H9 (cell line): ENCODE measurements at regions not wholly inside any gene's neighbourhood (a gene's known extent, or its start where the extent isn't known, plus 50 kb on each side); places are given as distances from the start of the nearest gene placed in this dataset.

Experiments
- DNase-seq: peaks from one replicate; pipeline ENCODE4 v3.0.0-alpha.2; 2017
- H2AFZ ChIP-seq: one replicate; pipeline ENCODE4 v1.6.1; 2013; ENCODE audit warnings: mild to moderate bottlenecking, low read length, control low read depth, moderate library complexity
- H2AK5ac ChIP-seq: 2 replicates; pipeline ENCODE4 v1.6.1; 2013; ENCODE audit warnings: low read length, control low read depth, mixed read lengths; ENCODE audit not compliant: insufficient read length
- H2BK120ac ChIP-seq: one replicate; pipeline ENCODE4 v1.6.1; 2013; ENCODE audit warnings: low read depth, mild to moderate bottlenecking, low read length, control low read depth, inconsistent platforms; ENCODE audit not compliant: poor library complexity, severe bottlenecking
- H2BK12ac ChIP-seq: 2 replicates; pipeline ENCODE4 v1.6.1; 2013; ENCODE audit warnings: low read length, control low read depth, mixed read lengths, low read depth; ENCODE audit not compliant: insufficient read length
- H2BK15ac ChIP-seq: 2 replicates; pipeline ENCODE4 v1.6.1; 2013; ENCODE audit warnings: low read depth, low read length, control low read depth
- H2BK20ac ChIP-seq: one replicate; pipeline ENCODE4 v1.6.1; 2013; ENCODE audit warnings: low read depth, mild to moderate bottlenecking, low read length, control low read depth, inconsistent platforms; ENCODE audit not compliant: poor library complexity, severe bottlenecking
- H2BK5ac ChIP-seq: 2 replicates; pipeline ENCODE4 v1.6.1; 2013; ENCODE audit warnings: low read length, control low read depth, mixed read lengths; ENCODE audit not compliant: insufficient read length
- H3K14ac ChIP-seq: 2 replicates; pipeline ENCODE4 v1.6.1; 2013; ENCODE audit warnings: low read length, control low read depth; ENCODE audit not compliant: insufficient read depth
- H3K18ac ChIP-seq: 2 replicates; pipeline ENCODE4 v1.6.1; 2013; ENCODE audit warnings: low read depth, mild to moderate bottlenecking, mixed read lengths, low read length, control low read depth; ENCODE audit not compliant: insufficient read length
- H3K23ac ChIP-seq: 2 replicates; pipeline ENCODE4 v1.6.1; 2013; ENCODE audit warnings: low read length, control low read depth, mixed read lengths, low read depth; ENCODE audit not compliant: insufficient read length
- H3K23me2 ChIP-seq: 2 replicates; pipeline ENCODE4 v1.6.1; 2013; ENCODE audit warnings: low read depth, mild to moderate bottlenecking, mixed read lengths, low read length, control low read depth; ENCODE audit not compliant: insufficient read length, poor library complexity, severe bottlenecking
- H3K27ac ChIP-seq: 2 replicates; pipeline ENCODE4 v1.5.1; 2013; ENCODE audit warnings: low read length, control low read depth, mixed read lengths, low read depth; ENCODE audit not compliant: insufficient read length
- H3K27me3 ChIP-seq: 2 replicates; pipeline ENCODE4 v1.6.1; 2013; ENCODE audit warnings: low read length, control low read depth, inconsistent platforms; ENCODE audit not compliant: insufficient read depth
- H3K4ac ChIP-seq: 2 replicates; pipeline ENCODE4 v1.6.1; 2013; ENCODE audit warnings: low read depth, mild to moderate bottlenecking, control low read depth, inconsistent platforms, low read length, moderate library complexity
- H3K4me1 ChIP-seq: 2 replicates; pipeline ENCODE4 v1.6.1; 2013; ENCODE audit warnings: low read length, control low read depth, inconsistent platforms; ENCODE audit not compliant: insufficient read depth
- H3K4me2 ChIP-seq: 2 replicates; pipeline ENCODE4 v1.6.1; 2013; ENCODE audit warnings: low read length, control low read depth, mixed read lengths; ENCODE audit not compliant: insufficient read length, insufficient read depth
- H3K56ac ChIP-seq: 2 replicates; pipeline ENCODE4 v1.6.1; 2013; ENCODE audit warnings: low read depth, mild to moderate bottlenecking, mixed read lengths, low read length, control low read depth; ENCODE audit not compliant: insufficient read length
- H3K79me1 ChIP-seq: 2 replicates; pipeline ENCODE4 v1.6.1; 2013; ENCODE audit warnings: low read depth, mild to moderate bottlenecking, moderate library complexity, low read length, control low read depth, inconsistent platforms; ENCODE audit not compliant: insufficient read depth, poor library complexity, severe bottlenecking
- H3K79me2 ChIP-seq: 2 replicates; pipeline ENCODE4 v1.6.1; 2013; ENCODE audit warnings: low read length, control low read depth, inconsistent platforms; ENCODE audit not compliant: insufficient read depth
- H3K9ac ChIP-seq: 2 replicates; pipeline ENCODE4 v1.6.1; 2013; ENCODE audit warnings: low read length, control low read depth, mixed read lengths; ENCODE audit not compliant: insufficient read length; ENCODE audit errors: extremely low read depth
- H3K9me3 ChIP-seq: one replicate; pipeline ENCODE4 v1.6.1; 2013; ENCODE audit warnings: low read depth, low read length, inconsistent platforms; ENCODE audit not compliant: control insufficient read depth
- H3T11ph ChIP-seq: one replicate; pipeline ENCODE4 v1.6.1; 2013; ENCODE audit warnings: mild to moderate bottlenecking, low read length, control low read depth, inconsistent platforms
- H4K20me1 ChIP-seq: one replicate; pipeline ENCODE4 v1.6.1; 2013; ENCODE audit not compliant: control insufficient read depth, insufficient read length, insufficient read depth
- H4K5ac ChIP-seq: 2 replicates; pipeline ENCODE4 v1.6.1; 2013; ENCODE audit warnings: low read depth, mild to moderate bottlenecking, mixed read lengths, low read length, control low read depth; ENCODE audit not compliant: insufficient read length
- H4K8ac ChIP-seq: replicated peaks from 2 replicates; pipeline ENCODE4 v1.6.1; 2013; ENCODE audit warnings: low read length, control low read depth, mixed read lengths, low read depth; ENCODE audit not compliant: insufficient read length
- H4K91ac ChIP-seq: 2 replicates; pipeline ENCODE4 v1.6.1; 2013; ENCODE audit warnings: low read depth, mild to moderate bottlenecking, moderate library complexity, mixed read lengths, low read length, control low read depth; ENCODE audit not compliant: insufficient read length
- H3K27ac Mint-ChIP-seq, 3 experiments: 2 replicates in 2 of 3; 3 replicates in 1 of 3; pipeline ENCODE4 v1.8.0; 2020 to 2021; ENCODE audit warnings: mixed read lengths in 3 of 3, mild to moderate bottlenecking in 1 of 3, moderate library complexity in 1 of 3
- H3K27me3 Mint-ChIP-seq: 2 replicates; pipeline ENCODE4 v1.8.0; 2021; ENCODE audit warnings: low read depth, mild to moderate bottlenecking, moderate library complexity, mixed read lengths
- H3K36me3 Mint-ChIP-seq, 3 experiments: 2 replicates in 2 of 3; 3 replicates in 1 of 3; pipeline ENCODE4 v1.8.0; 2020 to 2021; ENCODE audit warnings: low read depth in 3 of 3, mixed read lengths in 3 of 3; ENCODE audit not compliant: insufficient read depth in 1 of 3
- H3K4me1 Mint-ChIP-seq, 2 experiments: 2 replicates each; pipeline ENCODE4 v1.8.0; 2020; ENCODE audit warnings: mixed read lengths in 2 of 2
- H3K4me3 Mint-ChIP-seq, 2 experiments: 2 replicates in 1 of 2; 3 replicates in 1 of 2; pipeline ENCODE4 v1.8.0; 2020 to 2021; ENCODE audit warnings: mild to moderate bottlenecking in 2 of 2, mixed read lengths in 2 of 2, moderate library complexity in 1 of 2
- H3K9me3 Mint-ChIP-seq, 2 experiments: 2 replicates in 1 of 2; 3 replicates in 1 of 2; pipeline ENCODE4 v1.8.0; 2020; ENCODE audit warnings: mild to moderate bottlenecking in 2 of 2, mixed read lengths in 2 of 2, moderate library complexity in 1 of 2
- WGBS: extraction: QIAGEN DNeasy Blood & Tissue Kit; methylation state at CpG from one replicate; pipeline ENCODE4 v1.1.7; 2013; ENCODE audit warnings: missing lambda C conversion rate, low lambda C conversion rate, mixed read lengths; ENCODE audit not compliant: insufficient read length; ENCODE audit errors: extremely low coverage; 5-methylcytosine and 5-hydroxymethylcytosine counted together
- TF ChIP-seq, protein P1 (sequence below): fragments of 200-600 bp; sonication (generic); conservative IDR thresholded peaks from 3 replicates; pipeline ENCODE4 v1.8.0; 2021; ENCODE audit warnings: antibody characterized with exemption, mild to moderate bottlenecking

DNA sequence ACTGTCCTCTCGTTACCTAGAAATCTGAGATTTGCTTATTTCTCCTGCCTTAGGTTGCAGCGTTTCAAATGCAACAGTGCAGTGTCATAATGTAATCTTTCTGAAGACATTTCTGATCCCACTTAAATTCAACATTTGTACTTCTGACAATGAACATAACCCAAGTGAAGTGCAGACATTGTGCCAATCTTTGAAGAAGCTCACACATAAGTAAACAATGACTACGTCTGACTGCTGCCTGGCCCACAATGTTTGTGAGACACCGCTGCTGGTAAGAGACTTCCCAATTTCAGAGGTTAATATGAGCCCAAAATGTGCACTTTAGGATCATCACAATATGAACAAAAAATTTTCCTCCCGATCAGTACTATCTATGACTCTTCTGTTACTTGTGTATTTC, 84.6 kb upstream of the BCL2L14 start:
- no peaks in the 10 kb centered on the region for H3K36me3 Mint-ChIP-seq

More for the DNA sequence above, 84.6 kb upstream of the BCL2L14 start:
- no peak overlapping the region for H2BK12ac ChIP-seq
- no peaks in the 10 kb centered on the region for H4K20me1 ChIP-seq
- Mint-ChIP-seq H3K4me3 (no peak overlapping the region), H3K27ac (no peak overlapping the region), H3K9me3 (no peaks in the 10 kb centered on the region), H3K4me1 (no peaks in the 10 kb centered on the region), H3K27me3 (no peaks in the 10 kb centered on the region)
- H3K9me3 ChIP-seq = no peaks in the 10 kb centered on the region
- H3K4ac ChIP-seq = no peak overlapping the region
- no peak overlapping the region for H4K91ac ChIP-seq
- no peak overlapping the region for H2BK20ac ChIP-seq
- H3K4me2 ChIP-seq = no peak overlapping the region
- H3K27ac ChIP-seq = no peak overlapping the region
- no peak overlapping the region for H3K18ac ChIP-seq
- H2BK120ac ChIP-seq = no peak overlapping the region
- DNase-seq = no peak
- no peak overlapping the region for H2AFZ ChIP-seq
- H3K9ac ChIP-seq = no peak overlapping the region
- no peaks in the 10 kb centered on the region for H3K23me2 ChIP-seq
- H3K79me2 ChIP-seq = no peaks in the 10 kb centered on the region
- no peaks in the 10 kb centered on the region for H3K4me1 ChIP-seq
- no peaks in the 10 kb centered on the region for H3K79me1 ChIP-seq
- no peak overlapping the region for H3K23ac ChIP-seq
- H4K8ac ChIP-seq = no peak overlapping the region
- no peak overlapping the region for H3K14ac ChIP-seq
- H4K5ac ChIP-seq = no peak overlapping the region
- H2AK5ac ChIP-seq = no peak overlapping the region
- H2BK15ac ChIP-seq = no peak overlapping the region
- whole genome bisulfite sequencing = no CpG with 5 or more reads among the region's 5 CpGs
- no peaks in the 10 kb centered on the region for H3K27me3 ChIP-seq
- TF ChIP-seq, protein P1, sequence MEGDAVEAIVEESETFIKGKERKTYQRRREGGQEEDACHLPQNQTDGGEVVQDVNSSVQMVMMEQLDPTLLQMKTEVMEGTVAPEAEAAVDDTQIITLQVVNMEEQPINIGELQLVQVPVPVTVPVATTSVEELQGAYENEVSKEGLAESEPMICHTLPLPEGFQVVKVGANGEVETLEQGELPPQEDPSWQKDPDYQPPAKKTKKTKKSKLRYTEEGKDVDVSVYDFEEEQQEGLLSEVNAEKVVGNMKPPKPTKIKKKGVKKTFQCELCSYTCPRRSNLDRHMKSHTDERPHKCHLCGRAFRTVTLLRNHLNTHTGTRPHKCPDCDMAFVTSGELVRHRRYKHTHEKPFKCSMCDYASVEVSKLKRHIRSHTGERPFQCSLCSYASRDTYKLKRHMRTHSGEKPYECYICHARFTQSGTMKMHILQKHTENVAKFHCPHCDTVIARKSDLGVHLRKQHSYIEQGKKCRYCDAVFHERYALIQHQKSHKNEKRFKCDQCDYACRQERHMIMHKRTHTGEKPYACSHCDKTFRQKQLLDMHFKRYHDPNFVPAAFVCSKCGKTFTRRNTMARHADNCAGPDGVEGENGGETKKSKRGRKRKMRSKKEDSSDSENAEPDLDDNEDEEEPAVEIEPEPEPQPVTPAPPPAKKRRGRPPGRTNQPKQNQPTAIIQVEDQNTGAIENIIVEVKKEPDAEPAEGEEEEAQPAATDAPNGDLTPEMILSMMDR = no peak
- H2BK5ac ChIP-seq = no peak overlapping the region
- H3K56ac ChIP-seq = no peak overlapping the region
- H3T11ph ChIP-seq = no peak overlapping the region
